Activated CD4-positive, alpha-beta memory T cell treated with anti-CD3 and anti-CD28 coated beads, Interleukin-2, amount 10 ng/mL, durations not matched to agents 7 days and 5 days (primary cell): ENCODE measurements at regions not wholly inside any gene's neighbourhood (a gene's known extent, or its start where the extent isn't known, plus 50 kb on each side); places are given as distances from the start of the nearest gene placed in this dataset.
"Not testable (repeated sequence)": the region's sequence is repeated elsewhere in the genome, so short reads cannot be mapped to it uniquely, and the experiment has no call there.

ENCODE experiments used
- CTCF ChIA-PET: fragments of 350-600 bp; sonication (Branson Sonifier 250); formaldehyde crosslinking; loops from one replicate; lab custom pipeline; 2021; ENCODE audit warnings: antibody characterized with exemption, inconsistent platforms; lab: Charles Lee
- POLR2A ChIA-PET: fragments of 350-600 bp; sonication (Branson Sonifier 250); formaldehyde crosslinking; loops from one replicate; lab custom pipeline; 2021; ENCODE audit warnings: antibody characterized with exemption; lab: Charles Lee
- DNase-seq: peaks from one replicate; pipeline ENCODE4 v3.0.0-alpha.2; 2020
- H3K27ac Mint-ChIP-seq: one replicate; pipeline ENCODE4 v1.8.0; 2021; ENCODE audit warnings: mild to moderate bottlenecking, mixed read lengths
- H3K27me3 Mint-ChIP-seq: one replicate; pipeline ENCODE4 v1.8.0; 2021; ENCODE audit warnings: mixed read lengths
- H3K36me3 Mint-ChIP-seq: one replicate; pipeline ENCODE4 v1.8.0; 2021; ENCODE audit warnings: low read depth, mixed read lengths
- H3K4me1 Mint-ChIP-seq: one replicate; pipeline ENCODE4 v1.8.0; 2021; ENCODE audit warnings: mixed read lengths
- H3K4me3 Mint-ChIP-seq: one replicate; pipeline ENCODE4 v1.8.0; 2021; ENCODE audit warnings: mild to moderate bottlenecking, mixed read lengths
- H3K9me3 Mint-ChIP-seq: one replicate; pipeline ENCODE4 v1.8.0; 2021; ENCODE audit warnings: mixed read lengths

DNA sequence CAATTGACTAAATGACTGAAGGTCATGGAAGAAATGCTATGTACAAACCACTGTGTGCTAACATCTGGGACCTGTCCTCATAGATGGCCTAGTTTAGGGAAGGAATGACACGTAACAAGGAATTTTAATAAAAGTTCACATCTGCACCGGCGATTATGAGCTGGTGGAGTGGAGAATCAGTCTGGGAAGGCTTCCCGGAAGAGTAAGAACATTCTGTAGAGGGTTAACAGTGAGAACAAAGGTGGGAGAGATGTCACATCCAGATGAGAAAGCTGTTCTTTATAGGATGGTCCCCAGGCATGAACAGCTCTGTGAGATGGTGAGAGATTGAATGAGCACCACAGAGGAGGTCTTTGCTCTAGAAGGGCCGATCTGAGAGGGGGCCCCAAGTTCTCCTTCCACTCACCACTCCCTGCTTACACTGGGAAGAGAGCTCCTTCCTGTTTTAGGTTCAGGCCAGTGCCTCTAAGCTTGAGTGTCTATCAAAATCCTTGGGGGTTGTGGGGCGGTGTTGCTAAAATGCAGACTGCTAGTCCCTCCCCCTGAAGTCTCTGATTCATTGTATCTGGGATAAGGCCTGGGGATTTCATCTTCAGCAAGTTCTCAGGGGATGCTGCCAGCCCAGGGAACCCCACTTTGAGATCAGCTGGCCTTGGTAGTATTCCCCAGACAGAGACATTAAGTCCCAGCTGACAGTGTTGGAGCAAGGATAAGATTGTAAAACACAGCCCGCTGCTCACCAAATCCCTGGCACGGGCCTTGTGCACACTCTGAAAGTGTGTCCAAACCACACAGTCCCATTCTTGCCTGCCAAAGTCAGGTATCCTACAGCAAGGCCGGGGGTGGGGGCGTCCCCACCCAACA lies 294.7 kb upstream of the MAF start:
- DNase-seq: no peak
- POLR2A ChIA-PET: no interaction called here
- peaks cover 2% of the 10 kb centered on the region for H3K27me3 Mint-ChIP-seq
- H3K27ac Mint-ChIP-seq: no peak overlapping the region
- CTCF ChIA-PET: no interaction called here
- no peaks in the 10 kb centered on the region for H3K9me3 Mint-ChIP-seq
- no peaks in the 10 kb centered on the region for H3K4me1 Mint-ChIP-seq
- H3K36me3 Mint-ChIP-seq: no peaks in the 10 kb centered on the region
- H3K4me3 Mint-ChIP-seq: no peak overlapping the region

DNA sequence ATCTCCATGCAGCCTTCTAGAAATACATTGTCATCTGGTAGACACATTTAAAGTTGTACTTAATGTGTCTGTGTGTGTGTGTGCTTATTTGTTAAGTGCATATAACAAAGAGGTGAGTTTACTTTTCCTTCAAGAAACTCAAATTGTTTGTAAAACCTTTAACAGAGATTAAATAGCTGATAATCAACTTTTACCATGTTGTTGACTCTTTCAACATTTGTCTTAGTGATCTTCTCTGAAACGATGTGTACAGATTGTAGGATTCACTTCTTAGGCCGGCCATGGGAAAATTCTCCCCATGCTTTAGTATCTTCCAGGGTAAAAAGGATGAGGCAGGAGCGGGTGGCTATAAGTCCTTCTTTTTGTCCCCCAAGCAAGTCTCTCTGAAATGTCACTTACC lies 292.9 kb upstream of the MAF start:
- Mint-ChIP-seq H3K4me1 (no peaks in the 10 kb centered on the region), H3K4me3 (no peak overlapping the region), H3K9me3 (no peaks in the 10 kb centered on the region), H3K36me3 (no peaks in the 10 kb centered on the region), H3K27ac (no peak overlapping the region), H3K27me3 (no peaks in the 10 kb centered on the region)
- ChIA-PET POLR2A (no interaction called here), CTCF (interaction anchor here (0.7 kb wide), 1 partner anchor 41 kb away, joined by 4 read pairs; no protein-coding TSS in a partner anchor)
- no peak for DNase-seq

DNA sequence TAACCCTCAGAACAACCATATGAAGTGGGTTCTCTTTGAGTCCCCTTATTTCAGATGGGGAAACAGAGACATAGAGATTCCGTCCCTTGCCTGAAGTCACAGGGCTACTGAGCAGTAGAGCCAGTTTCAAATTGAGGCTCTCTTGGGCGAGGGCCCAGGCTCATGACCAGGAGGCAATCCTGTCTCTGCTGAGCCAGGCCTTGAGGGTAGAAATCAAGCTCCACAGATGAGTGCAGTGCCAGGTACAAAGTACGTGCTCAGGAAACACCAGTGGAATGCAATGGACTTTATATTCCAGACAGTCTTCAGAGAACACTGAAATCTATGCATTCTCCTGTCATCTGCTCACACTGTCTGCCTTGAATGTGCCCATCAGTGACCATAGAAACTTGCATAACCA lies 291.7 kb upstream of the MAF start:
- H3K4me1 Mint-ChIP-seq: no peaks in the 10 kb centered on the region
- no peaks in the 10 kb centered on the region for H3K9me3 Mint-ChIP-seq
- no peaks in the 10 kb centered on the region for H3K27me3 Mint-ChIP-seq
- ChIA-PET POLR2A (no interaction called here), CTCF (no interaction called here)
- H3K27ac Mint-ChIP-seq: no peak overlapping the region
- no peaks in the 10 kb centered on the region for H3K36me3 Mint-ChIP-seq
- no peak overlapping the region for H3K4me3 Mint-ChIP-seq
- DNase-seq: no peak

DNA sequence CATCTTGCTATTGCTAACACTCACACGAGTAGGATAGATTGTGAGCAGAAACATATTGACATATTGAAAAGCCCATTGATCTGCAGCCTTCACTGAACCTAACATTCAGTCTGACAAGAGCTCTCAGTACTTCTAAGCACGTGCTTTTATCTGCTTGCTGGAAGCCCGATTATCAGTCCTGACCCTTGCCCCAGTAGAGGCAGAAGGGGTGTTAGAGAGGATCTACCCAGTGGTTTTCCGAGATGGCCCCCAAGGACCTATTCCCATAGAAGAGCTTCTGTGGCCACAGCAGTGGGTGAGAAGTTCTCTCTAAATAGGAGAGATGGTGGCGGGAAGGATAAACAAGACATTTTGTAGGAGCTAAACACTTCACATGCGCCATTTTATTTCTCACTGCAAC lies 290.9 kb upstream of the MAF start:
- no peak overlapping the region for H3K27ac Mint-ChIP-seq
- no peaks in the 10 kb centered on the region for H3K36me3 Mint-ChIP-seq
- ChIA-PET CTCF (no interaction called here), POLR2A (no interaction called here)
- H3K4me3 Mint-ChIP-seq: no peak overlapping the region
- H3K27me3 Mint-ChIP-seq: no peaks in the 10 kb centered on the region
- no peaks in the 10 kb centered on the region for H3K4me1 Mint-ChIP-seq
- no peaks in the 10 kb centered on the region for H3K9me3 Mint-ChIP-seq
- DNase-seq: no peak

DNA sequence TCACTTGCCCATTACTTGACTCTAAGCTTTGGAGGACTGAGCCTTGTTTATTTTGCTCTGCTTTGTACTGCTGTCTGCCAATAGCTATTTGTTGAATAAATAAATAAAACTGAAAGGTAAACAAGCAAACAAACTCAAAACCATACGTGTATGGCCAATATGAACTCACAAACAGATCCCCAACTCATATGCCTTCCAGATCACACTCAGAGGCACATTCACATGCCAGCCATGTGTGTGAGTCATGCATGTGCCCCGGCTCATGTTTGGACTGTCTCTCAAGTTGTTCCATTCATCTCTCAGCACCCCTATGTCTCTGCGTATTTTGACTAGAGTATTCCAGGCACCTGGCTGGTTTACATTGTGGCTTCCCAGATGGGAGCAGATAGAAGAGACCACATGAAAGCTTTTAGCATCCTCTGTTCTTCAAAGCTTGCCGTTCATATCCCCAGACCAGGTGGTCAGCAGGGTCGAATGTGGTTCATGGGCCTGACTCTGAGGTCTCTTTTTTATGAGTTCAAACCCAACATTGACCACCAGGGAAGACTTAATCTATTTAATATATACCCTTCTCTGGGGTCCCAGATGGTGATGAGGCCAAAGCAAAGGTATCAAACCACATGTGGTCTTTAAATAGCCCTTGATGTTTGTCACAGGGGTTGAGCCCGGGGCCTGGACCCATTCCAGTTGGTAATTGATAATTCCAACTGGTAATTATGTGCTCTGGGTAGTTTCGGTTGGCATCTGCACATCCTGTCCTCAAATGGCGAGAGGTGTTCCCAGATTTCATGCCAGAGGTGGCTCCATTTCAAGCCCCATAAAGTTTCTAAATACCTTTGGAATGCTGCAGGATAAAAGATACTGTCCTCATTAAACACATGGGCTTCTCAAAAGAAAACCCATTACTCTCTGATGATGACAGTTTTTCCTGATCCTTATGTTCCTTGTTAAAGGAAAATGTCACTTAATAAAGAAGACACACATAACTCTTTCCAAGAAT lies 287.3 kb upstream of the MAF start:
- no peak for DNase-seq
- CTCF ChIA-PET: interaction anchor here (0.6 kb wide), 1 partner anchor 27 kb away, joined by 3 read pairs; no protein-coding TSS in a partner anchor
- no peak overlapping the region for H3K4me3 Mint-ChIP-seq
- peaks cover 3% of the 10 kb centered on the region for H3K4me1 Mint-ChIP-seq
- peaks cover 7% of the 10 kb centered on the region for H3K27me3 Mint-ChIP-seq
- H3K36me3 Mint-ChIP-seq: no peaks in the 10 kb centered on the region
- no peak overlapping the region for H3K27ac Mint-ChIP-seq
- POLR2A ChIA-PET: no interaction called here
- H3K9me3 Mint-ChIP-seq: no peaks in the 10 kb centered on the region

DNA sequence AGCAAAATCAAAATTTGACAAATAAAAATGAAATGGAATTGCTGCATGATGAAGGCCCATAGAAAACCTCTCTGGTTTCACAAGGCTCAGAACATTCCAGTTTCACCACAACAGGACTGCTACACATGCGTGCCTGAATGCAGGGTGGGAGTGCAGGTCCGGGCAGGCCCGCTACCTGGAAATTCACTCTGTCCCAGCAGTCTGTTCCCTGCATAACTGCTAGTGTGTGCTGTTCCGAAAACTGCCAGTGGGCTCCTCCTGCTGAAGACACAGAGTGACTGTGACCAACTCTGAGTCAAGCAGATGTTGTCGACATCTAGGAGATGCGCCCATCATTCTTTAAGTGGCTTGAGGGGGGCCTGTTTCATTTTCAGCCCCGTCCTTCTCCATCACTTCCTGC lies 284.8 kb upstream of the MAF start:
- Mint-ChIP-seq H3K9me3 (no peaks in the 10 kb centered on the region), H3K4me3 (no peak overlapping the region), H3K27ac (no peak overlapping the region), H3K4me1 (peaks cover 3% of the 10 kb centered on the region), H3K36me3 (no peaks in the 10 kb centered on the region), H3K27me3 (peaks cover 7% of the 10 kb centered on the region)
- POLR2A ChIA-PET: no interaction called here
- CTCF ChIA-PET: no interaction called here
- DNase-seq: no peak

DNA sequence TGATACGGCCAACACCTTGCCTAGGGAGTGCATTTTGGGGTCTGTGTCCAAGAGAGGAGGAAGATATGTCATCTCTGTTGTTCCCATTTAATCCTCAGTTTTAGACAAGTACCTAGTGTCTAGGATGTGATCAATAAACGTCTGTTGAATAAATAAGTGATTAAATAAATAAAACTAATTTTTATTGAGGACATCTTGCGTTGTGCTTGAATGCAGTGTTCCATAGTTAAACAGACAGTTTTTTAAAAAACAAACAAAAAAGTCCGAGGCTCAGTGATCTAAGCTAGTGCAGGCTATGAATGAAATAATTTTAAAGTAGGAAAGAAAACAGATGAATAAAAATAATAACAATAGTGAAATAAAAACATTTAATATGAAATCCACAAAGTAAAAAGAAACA lies 283.0 kb upstream of the MAF start:
- H3K4me1 Mint-ChIP-seq: peaks cover 3% of the 10 kb centered on the region
- no peak for DNase-seq
- peaks cover 10% of the 10 kb centered on the region for H3K27me3 Mint-ChIP-seq
- POLR2A ChIA-PET: no interaction called here
- CTCF ChIA-PET: no interaction called here
- no peak overlapping the region for H3K4me3 Mint-ChIP-seq
- no peaks in the 10 kb centered on the region for H3K36me3 Mint-ChIP-seq
- H3K9me3 Mint-ChIP-seq: no peaks in the 10 kb centered on the region
- no peak overlapping the region for H3K27ac Mint-ChIP-seq

DNA sequence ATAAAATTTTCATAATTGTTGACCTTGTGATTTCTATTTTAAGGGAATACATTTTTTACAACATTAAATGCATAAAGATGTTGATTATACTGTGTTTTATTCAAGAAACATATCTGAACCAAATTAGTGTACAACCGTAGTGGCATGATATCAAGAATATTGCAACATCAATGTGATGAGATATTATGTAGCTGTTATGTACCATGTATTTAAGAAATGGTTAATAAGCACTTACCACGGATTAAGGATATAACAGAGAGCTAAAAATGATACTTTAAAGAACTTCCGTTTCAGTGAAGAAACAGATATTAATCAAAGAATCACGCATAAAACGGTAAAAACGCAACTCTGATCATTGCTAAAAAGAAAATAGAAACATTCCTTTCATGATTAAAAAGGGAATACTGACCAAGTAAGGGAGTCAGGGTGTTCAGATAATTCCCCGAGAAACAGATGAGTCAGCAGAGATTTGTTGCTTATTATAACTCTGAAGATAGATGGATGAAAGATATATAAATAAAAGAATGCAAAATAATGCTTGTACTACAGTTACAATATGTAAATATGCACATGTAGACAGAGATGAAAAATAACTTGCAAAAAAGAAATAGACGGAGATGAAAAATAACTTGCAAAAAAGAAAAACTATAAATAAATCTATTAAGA lies 281.9 kb upstream of the MAF start:
- peaks cover 12% of the 10 kb centered on the region for H3K27me3 Mint-ChIP-seq
- H3K27ac Mint-ChIP-seq: no peak overlapping the region
- no peaks in the 10 kb centered on the region for H3K36me3 Mint-ChIP-seq
- H3K4me3 Mint-ChIP-seq: no peak overlapping the region
- CTCF ChIA-PET: no interaction called here
- POLR2A ChIA-PET: no interaction called here
- peaks cover 3% of the 10 kb centered on the region for H3K4me1 Mint-ChIP-seq
- DNase-seq: no peak
- no peaks in the 10 kb centered on the region for H3K9me3 Mint-ChIP-seq

DNA sequence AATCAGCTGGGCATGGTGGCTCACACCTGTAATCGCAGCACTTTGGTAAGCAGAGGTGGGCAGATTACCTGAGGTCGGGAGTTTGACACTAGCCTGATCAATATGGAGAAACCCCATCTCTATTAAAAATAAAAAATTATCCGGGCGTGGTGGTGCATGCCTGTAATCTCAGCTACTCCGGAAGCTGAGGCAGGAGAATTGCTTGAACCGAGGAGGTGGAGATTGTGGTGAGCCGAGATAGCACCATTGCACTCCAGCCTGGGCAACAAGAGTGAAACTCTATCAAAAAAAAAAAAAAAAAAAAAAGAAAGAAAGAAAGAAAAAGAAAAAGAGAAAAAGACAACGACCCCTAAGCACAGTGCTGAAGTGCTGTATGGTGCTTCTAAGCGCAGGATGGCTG lies 280.6 kb upstream of the MAF start:
- H3K27me3 Mint-ChIP-seq: peaks cover 12% of the 10 kb centered on the region
- DNase-seq, POLR2A ChIA-PET, H3K9me3 Mint-ChIP-seq, H3K4me3 Mint-ChIP-seq, H3K36me3 Mint-ChIP-seq, H3K4me1 Mint-ChIP-seq, H3K27ac Mint-ChIP-seq: not testable (repeated sequence)
- CTCF ChIA-PET: interaction anchor here (0.7 kb wide), 1 partner anchor 1373 kb away, joined by 3 read pairs; no protein-coding TSS in a partner anchor

DNA sequence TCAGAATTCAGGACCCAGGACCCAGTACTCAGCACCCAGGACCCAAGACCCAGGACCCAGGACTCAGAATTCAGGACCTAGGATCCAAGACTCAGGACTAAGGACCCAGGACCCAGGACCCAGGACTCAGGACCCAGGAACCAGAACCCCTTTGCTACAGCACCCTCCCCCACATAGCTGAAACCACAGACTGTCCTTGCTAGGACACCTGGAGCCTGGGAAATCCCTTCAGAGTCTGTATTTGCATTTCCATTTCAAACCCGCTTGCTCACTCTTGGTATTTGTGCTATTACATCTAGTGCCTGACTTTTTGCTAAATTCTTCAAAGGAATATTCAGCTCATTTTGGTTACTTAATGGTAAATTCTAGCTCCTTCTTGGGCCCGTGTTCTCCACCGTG lies 275.8 kb upstream of the MAF start:
- no peaks in the 10 kb centered on the region for H3K36me3 Mint-ChIP-seq
- no peaks in the 10 kb centered on the region for H3K9me3 Mint-ChIP-seq
- DNase-seq: no peak
- ChIA-PET POLR2A (no interaction called here), CTCF (no interaction called here)
- H3K27me3 Mint-ChIP-seq: peaks cover 5% of the 10 kb centered on the region
- no peaks in the 10 kb centered on the region for H3K4me1 Mint-ChIP-seq
- H3K27ac Mint-ChIP-seq: no peak overlapping the region
- no peak overlapping the region for H3K4me3 Mint-ChIP-seq

DNA sequence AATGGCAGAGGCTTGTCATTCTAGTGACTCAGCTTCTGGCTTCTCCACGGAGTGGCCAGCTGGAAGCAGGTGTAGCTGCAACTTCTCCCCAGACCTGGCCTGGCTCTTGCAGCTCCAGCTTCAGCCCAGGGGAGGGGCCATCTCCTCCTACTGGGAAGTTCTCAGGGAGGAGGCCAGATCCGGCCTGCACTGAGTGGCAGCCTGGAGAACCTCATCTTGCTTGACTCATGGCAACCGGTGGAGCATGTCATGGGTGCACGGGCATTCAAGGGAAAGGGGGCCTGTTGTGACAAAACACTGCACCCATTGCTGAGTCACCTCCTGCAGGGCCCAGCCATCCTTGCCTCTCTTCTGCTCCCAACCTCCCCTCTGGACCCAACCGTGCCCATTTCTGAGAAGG lies 273.9 kb upstream of the MAF start:
- DNase-seq: no peak
- peaks cover 7% of the 10 kb centered on the region for H3K27me3 Mint-ChIP-seq
- no peaks in the 10 kb centered on the region for H3K4me1 Mint-ChIP-seq
- ChIA-PET CTCF (no interaction called here), POLR2A (no interaction called here)
- H3K4me3 Mint-ChIP-seq: no peak overlapping the region
- no peaks in the 10 kb centered on the region for H3K9me3 Mint-ChIP-seq
- no peak overlapping the region for H3K27ac Mint-ChIP-seq
- no peaks in the 10 kb centered on the region for H3K36me3 Mint-ChIP-seq

DNA sequence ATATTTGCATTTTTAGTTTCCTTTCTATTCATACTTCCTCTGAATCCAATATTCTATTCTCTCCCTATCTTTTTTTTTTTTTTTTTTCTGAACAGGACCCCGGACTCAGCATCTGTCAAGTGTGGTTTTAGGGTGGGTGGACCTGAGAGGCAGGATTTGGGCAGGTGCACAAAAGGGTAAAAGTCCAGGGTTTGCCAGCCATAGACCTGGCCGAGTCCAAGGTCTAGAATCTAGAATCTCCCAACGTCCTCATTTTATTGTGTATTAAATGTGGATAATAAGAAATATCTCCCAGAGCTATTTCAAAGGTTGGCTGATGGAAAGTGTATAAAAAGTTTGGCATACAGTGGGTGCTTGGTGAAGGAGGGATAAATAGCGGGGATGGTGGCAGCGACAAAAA lies 273.3 kb upstream of the MAF start:
- H3K27me3 Mint-ChIP-seq: peaks cover 9% of the 10 kb centered on the region
- no peak overlapping the region for H3K27ac Mint-ChIP-seq
- ChIA-PET CTCF (no interaction called here), POLR2A (no interaction called here)
- no peaks in the 10 kb centered on the region for H3K4me1 Mint-ChIP-seq
- DNase-seq: no peak
- H3K36me3 Mint-ChIP-seq: no peaks in the 10 kb centered on the region
- H3K9me3 Mint-ChIP-seq: no peaks in the 10 kb centered on the region
- no peak overlapping the region for H3K4me3 Mint-ChIP-seq

DNA sequence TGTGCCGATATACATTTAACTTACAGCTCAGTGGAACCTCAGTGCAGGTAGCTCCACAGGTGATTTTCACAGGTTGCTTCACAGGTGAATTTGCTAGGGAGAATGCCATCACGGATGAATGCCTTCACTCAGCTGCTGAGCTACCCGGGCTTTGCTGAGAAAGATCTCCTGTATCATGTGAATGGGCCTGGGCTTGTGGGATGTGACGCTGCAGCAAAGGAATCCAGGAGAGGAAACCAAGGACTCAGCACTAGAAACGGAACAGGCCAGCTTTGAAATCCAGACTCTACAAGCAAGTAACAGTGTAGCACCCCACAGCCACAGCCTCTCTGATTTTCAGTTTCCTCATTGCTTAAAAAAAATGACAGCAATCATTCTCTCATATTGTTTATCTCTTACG lies 271.4 kb upstream of the MAF start:
- H3K4me3 Mint-ChIP-seq: no peak overlapping the region
- H3K9me3 Mint-ChIP-seq: no peaks in the 10 kb centered on the region
- no peak for DNase-seq
- POLR2A ChIA-PET: no interaction called here
- H3K36me3 Mint-ChIP-seq: no peaks in the 10 kb centered on the region
- H3K27ac Mint-ChIP-seq: no peak overlapping the region
- peaks cover 8% of the 10 kb centered on the region for H3K27me3 Mint-ChIP-seq
- CTCF ChIA-PET: interaction anchor here (0.6 to 1.6 kb wide), 2 partner anchors 9 to 1316 kb away, joined by 4 read pairs; no protein-coding TSS in a partner anchor
- H3K4me1 Mint-ChIP-seq: no peaks in the 10 kb centered on the region
